Keratinocyte (primary cell): ENCODE measurements at regions not wholly inside any gene's neighbourhood (a gene's known extent, or its start where the extent isn't known, plus 50 kb on each side); places are given as distances from the start of the nearest gene placed in this dataset.

ENCODE experiments used
- CTCF ChIP-seq, 3 experiments: IDR thresholded peaks in 1 of 3; conservative IDR thresholded peaks in 1 of 3; optimal IDR thresholded peaks in 1 of 3; 2 replicates in 2 of 3; 3 replicates in 1 of 3; pipeline versions ENCODE3 to v1.5.1; 2011; ENCODE audit warnings: low read length in 3 of 3, mild to moderate bottlenecking in 3 of 3, moderate library complexity in 2 of 3, control low read depth in 1 of 3, inconsistent platforms in 1 of 3; ENCODE audit not compliant: insufficient read depth in 2 of 3; ENCODE audit errors: extremely low read depth in 1 of 3
- EZH2 ChIP-seq: IDR thresholded peaks from one replicate; pipeline ENCODE4 v1.6.1; 2012; ENCODE audit warnings: inconsistent platforms, mild to moderate bottlenecking, low read length, moderate library complexity

- no peak for TF ChIP-seq CTCF (optimal IDR thresholded peaks at IDR 0.05 in 1 of 3, IDR thresholded peaks at IDR 0.05 in 1 of 3, conservative IDR thresholded peaks at IDR 0.05 in 1 of 3; ENCODE audit: extremely low read depth in 1 of 3, insufficient read depth in 2 of 3, low read length in 3 of 3)
- no peak for TF ChIP-seq EZH2
These were observed 979.4 kb downstream of the TSN start for GRCh38 chr2:122734766-122735424.
